Activated CD8-positive, alpha-beta memory T cell treated with anti-CD3 and anti-CD28 coated beads, Interleukin-2, amount 50 U/mL, for 24 hours (primary cell): ENCODE measurements at regions not wholly inside any gene's neighbourhood (a gene's known extent, or its start where the extent isn't known, plus 50 kb on each side); places are given as distances from the start of the nearest gene placed in this dataset.
"Not testable (repeated sequence)": the region's sequence is repeated elsewhere in the genome, so short reads cannot be mapped to it uniquely, and the experiment has no call there.

Source experiments
- DNase-seq: peaks from one replicate; pipeline ENCODE4 v3.0.0-alpha.2; 2020; ENCODE audit errors: extremely low read depth

GRCh38 chr6:8832695-8833094 lies 397.4 kb upstream of the SLC35B3 start:
- DNase-seq = not testable (repeated sequence)

- DNase-seq = no peak
Observed at GRCh38 chr6:8831366-8832152, 396.2 kb upstream of the SLC35B3 start.

- DNase-seq = no peak
Observed at GRCh38 chr6:8830794-8831193, 395.4 kb upstream of the SLC35B3 start.

- DNase-seq = no peak
Observed at GRCh38 chr6:8829796-8830195, 394.5 kb upstream of the SLC35B3 start.

- DNase-seq = no peak
Observed at GRCh38 chr6:8829296-8829695, 394.0 kb upstream of the SLC35B3 start.

GRCh38 chr6:8828376-8828775 lies 393.0 kb upstream of the SLC35B3 start:
- DNase-seq = no peak

- no peak for DNase-seq
Observed at GRCh38 chr6:8825726-8826125, 390.4 kb upstream of the SLC35B3 start.

- no peak for DNase-seq
Observed at GRCh38 chr6:8821981-8822381, 386.6 kb upstream of the SLC35B3 start.

- no peak for DNase-seq
Observed at GRCh38 chr6:8820313-8820712, 385.0 kb upstream of the SLC35B3 start.

- DNase-seq = no peak
Observed at GRCh38 chr6:8819446-8819845, 384.1 kb upstream of the SLC35B3 start.

GRCh38 chr6:8814440-8815000 lies 379.2 kb upstream of the SLC35B3 start:
- no peak for DNase-seq

GRCh38 chr6:8810325-8810724 lies 375.0 kb upstream of the SLC35B3 start:
- DNase-seq = no peak

GRCh38 chr6:8809662-8810061 lies 374.3 kb upstream of the SLC35B3 start:
- no peak for DNase-seq

- DNase-seq = no peak
Observed at GRCh38 chr6:8803181-8803760, 367.9 kb upstream of the SLC35B3 start.

- DNase-seq = not testable (repeated sequence)
Observed at GRCh38 chr6:8802397-8802796, 367.1 kb upstream of the SLC35B3 start.

GRCh38 chr6:8794420-8794819 lies 359.1 kb upstream of the SLC35B3 start:
- no peak for DNase-seq

- no peak for DNase-seq
Observed at GRCh38 chr6:8789878-8790277, 354.5 kb upstream of the SLC35B3 start.

GRCh38 chr6:8785223-8785622 lies 349.9 kb upstream of the SLC35B3 start:
- DNase-seq = no peak

- DNase-seq = no peak
Observed at GRCh38 chr6:8783191-8783590, 347.8 kb upstream of the SLC35B3 start.

- DNase-seq = no peak
Observed at GRCh38 chr6:8780653-8781052, 345.3 kb upstream of the SLC35B3 start.

- DNase-seq = no peak
Observed at GRCh38 chr6:8764733-8765132, 329.4 kb upstream of the SLC35B3 start.

GRCh38 chr6:8760951-8761350 lies 325.6 kb upstream of the SLC35B3 start:
- no peak for DNase-seq

GRCh38 chr6:8758412-8758811 lies 323.1 kb upstream of the SLC35B3 start:
- DNase-seq = no peak
